GM23248 (cell line): ENCODE measurements at regions not wholly inside any gene's neighbourhood (a gene's known extent, or its start where the extent isn't known, plus 50 kb on each side); places are given as distances from the start of the nearest gene placed in this dataset.

Experiments
- EZH2 ChIP-seq: fragments of 200-600 bp; sonication (generic); IDR thresholded peaks from 2 replicates; pipeline ENCODE4 v1.6.1; 2018; ENCODE audit warnings: antibody characterized with exemption, mild to moderate bottlenecking; ENCODE audit not compliant: insufficient read depth, poor library complexity, severe bottlenecking
- EZH2phosphoT487 ChIP-seq: fragments of 200-600 bp; sonication (generic); IDR thresholded peaks from 2 replicates; pipeline ENCODE4 v1.6.1; 2018; ENCODE audit warnings: antibody characterized with exemption, moderate library complexity, mild to moderate bottlenecking, low read depth; ENCODE audit not compliant: insufficient read depth

GRCh38 chr12:5295151-5295550, 136.8 kb upstream of the NTF3 start:
- no peak for TF ChIP-seq EZH2
- no peak for TF ChIP-seq EZH2phosphoT487
